Vagina (tissue), 2 donors: ENCODE measurements at regions not wholly inside any gene's neighbourhood (a gene's known extent, or its start where the extent isn't known, plus 50 kb on each side); places are given as distances from the start of the nearest gene placed in this dataset. TPM values are rescaled to one million over a fixed set of nuclear protein-coding genes. Genes with fewer than 3 reads are reported as not detected.

Experiments
- DNase-seq, 2 donors: peaks; one replicate each; pipeline ENCODE4 v3.0.0-alpha.2; 2017; ENCODE audit errors: extremely low spot score in 2 of 2
- H3K27ac ChIP-seq: fragments of 200-600 bp; sonication (generic); one replicate; pipeline ENCODE4 v1.5.1; 2019
- H3K27me3 ChIP-seq: fragments of 200-600 bp; sonication (generic); one replicate; pipeline ENCODE4 v1.5.1; 2019
- H3K36me3 ChIP-seq, 2 donors: fragments of 200-600 bp; sonication (generic); one replicate each; pipeline ENCODE4 v1.5.1; 2017 to 2019
- H3K4me1 ChIP-seq: fragments of 200-600 bp; sonication (generic); one replicate; pipeline ENCODE4 v1.5.1; 2019
- H3K4me3 ChIP-seq, 2 donors: fragments of 200-600 bp; sonication (generic); 1 replicate in 1 of 2; 2 replicates in 1 of 2; pipeline ENCODE4 v1.5.1; 2016 to 2019
- H3K9me3 ChIP-seq: fragments of 200-600 bp; sonication (generic); one replicate; pipeline ENCODE4 v1.5.1; 2019
- CTCF ChIP-seq, 3 experiments: fragments of 450-650 bp in 2 of 3; fragments of 200-600 bp in 1 of 3; sonication (generic) in 1 of 3; IDR thresholded peaks; one replicate each; pipeline ENCODE4 v1.5.1; 2017 to 2019; ENCODE audit warnings: antibody characterized with exemption in 3 of 3, mild to moderate bottlenecking in 2 of 3, moderate library complexity in 2 of 3
- POLR2A ChIP-seq, 2 donors: fragments of 450-650 bp; IDR thresholded peaks; one replicate each; pipeline ENCODE4 v1.6.1; 2017; ENCODE audit warnings: antibody characterized with exemption in 2 of 2, mild to moderate bottlenecking in 2 of 2, moderate library complexity in 2 of 2
- POLR2AphosphoS5 ChIP-seq, 2 donors: sonication (generic); formaldehyde crosslinking; IDR thresholded peaks; one replicate each; pipeline ENCODE4 v1.9.0; 2017; ENCODE audit warnings: antibody characterized with exemption in 2 of 2, mild to moderate bottlenecking in 2 of 2, low read depth in 1 of 2; ENCODE audit not compliant: insufficient read depth in 1 of 2
- intact Hi-C: fragments of 100-400 bp; cut with DNase I; formaldehyde crosslinking; loops from one replicate; pipeline ENCODE4 v1.15.1; 2023
- small RNA-seq: library from RNA; depleted of rRNA; stranded (forward); fragments of <200 nt; gene quantifications from one replicate; pipeline ENCODE3, GENCODE V24; 2016

- H3K27ac ChIP-seq: no peak overlapping the region
- H3K4me1 ChIP-seq: peaks cover 5% of the 10 kb centered on the region
- no peak overlapping the region for H3K4me3 ChIP-seq
- no peak for DNase-seq
- no peaks in the 10 kb centered on the region for H3K9me3 ChIP-seq
- intact Hi-C loops: no loop called here
- H3K36me3 ChIP-seq: no peaks in the 10 kb centered on the region
- TF ChIP-seq POLR2A (IDR thresholded peaks at IDR 0.05): no peak
- no peak for TF ChIP-seq POLR2AphosphoS5 (IDR thresholded peaks at IDR 0.05; ENCODE audit: insufficient read depth in 1 of 2, low read depth in 1 of 2)
- TF ChIP-seq CTCF (IDR thresholded peaks at IDR 0.05): no peak
- no peaks in the 10 kb centered on the region for H3K27me3 ChIP-seq
Observed at GRCh38 chr6:148287623-148288333, 54.9 kb upstream of the SASH1 start.

- Histone ChIP-seq H3K36me3 (no peaks in the 10 kb centered on the region), H3K27ac (no peak overlapping the region), H3K4me3 (no peak overlapping the region), H3K27me3 (no peaks in the 10 kb centered on the region), H3K4me1 (peaks cover 9% of the 10 kb centered on the region), H3K9me3 (no peaks in the 10 kb centered on the region)
- TF ChIP-seq POLR2AphosphoS5 (IDR thresholded peaks at IDR 0.05; ENCODE audit: insufficient read depth in 1 of 2, low read depth in 1 of 2) (no peak), POLR2A (IDR thresholded peaks at IDR 0.05) (no peak), CTCF (IDR thresholded peaks at IDR 0.05) (no peak)
- intact Hi-C loops: no loop called here
- no peak for DNase-seq
Observed at GRCh38 chr6:148288541-148288940, 54.1 kb upstream of the SASH1 start.

GRCh38 chr6:148289153-148289552 lies 53.5 kb upstream of the SASH1 start:
- intact Hi-C loops: no loop called here
- Histone ChIP-seq H3K27me3 (no peaks in the 10 kb centered on the region), H3K9me3 (no peaks in the 10 kb centered on the region), H3K36me3 (no peaks in the 10 kb centered on the region), H3K4me1 (peaks cover 9% of the 10 kb centered on the region), H3K4me3 (no peak overlapping the region), H3K27ac (no peak overlapping the region)
- DNase-seq: no peak
- no peak for TF ChIP-seq POLR2A (IDR thresholded peaks at IDR 0.05)
- TF ChIP-seq POLR2AphosphoS5 (IDR thresholded peaks at IDR 0.05; ENCODE audit: insufficient read depth in 1 of 2, low read depth in 1 of 2): no peak
- TF ChIP-seq CTCF (IDR thresholded peaks at IDR 0.05): no peak

- H3K9me3 ChIP-seq: no peaks in the 10 kb centered on the region
- DNase-seq: no peak
- H3K4me3 ChIP-seq: no peak overlapping the region
- H3K36me3 ChIP-seq: no peaks in the 10 kb centered on the region
- peaks cover 9% of the 10 kb centered on the region for H3K4me1 ChIP-seq
- no peaks in the 10 kb centered on the region for H3K27me3 ChIP-seq
- intact Hi-C loops: no loop called here
- TF ChIP-seq POLR2A (IDR thresholded peaks at IDR 0.05): no peak
- TF ChIP-seq POLR2AphosphoS5 (IDR thresholded peaks at IDR 0.05; ENCODE audit: insufficient read depth in 1 of 2, low read depth in 1 of 2): no peak
- TF ChIP-seq CTCF (IDR thresholded peaks at IDR 0.05): no peak
- H3K27ac ChIP-seq: no peak overlapping the region
Observed at GRCh38 chr6:148291876-148292275, 50.8 kb upstream of the SASH1 start.

Small RNA genes in the stretch of these regions (small RNA-seq; reads per million reads assigned to genes)
- gene RNU6-1222P: not detected
